8988T (cell line): ENCODE measurements at regions not wholly inside any gene's neighbourhood (a gene's known extent, or its start where the extent isn't known, plus 50 kb on each side); places are given as distances from the start of the nearest gene placed in this dataset.

ENCODE experiments used
- DNase-seq: peaks from one replicate; pipeline ENCODE4 v3.0.0; 2011

GRCh38 chr5:133905424-133905823 is 63.0 kb downstream of the C5orf15 start:
- DNase-seq = no peak

- no peak for DNase-seq
Measured at GRCh38 chr5:133904641-133905040, 63.8 kb downstream of the C5orf15 start.

GRCh38 chr5:133902511-133903118 is 65.8 kb downstream of the C5orf15 start:
- no peak for DNase-seq

- no peak for DNase-seq
Measured at GRCh38 chr5:133900534-133901270, 67.7 kb downstream of the C5orf15 start.

GRCh38 chr5:133899506-133899905 is 68.9 kb downstream of the C5orf15 start:
- no peak for DNase-seq

GRCh38 chr5:133898440-133898839 is 70.0 kb downstream of the C5orf15 start:
- DNase-seq = no peak

- DNase-seq = no peak
Measured at GRCh38 chr5:133897431-133897830, 71.0 kb downstream of the C5orf15 start.

- no peak for DNase-seq
Measured at GRCh38 chr5:133896873-133897272, 71.6 kb downstream of the C5orf15 start.

- no peak for DNase-seq
Measured at GRCh38 chr5:133895979-133896845, 72.2 kb downstream of the C5orf15 start.

GRCh38 chr5:133894143-133894542 is 74.3 kb downstream of the C5orf15 start:
- no peak for DNase-seq

- DNase-seq = no peak
Measured at GRCh38 chr5:133892774-133893173, 75.7 kb downstream of the C5orf15 start.

- no peak for DNase-seq
Measured at GRCh38 chr5:133892306-133892705, 76.1 kb downstream of the C5orf15 start.

GRCh38 chr5:133891390-133891789 is 77.0 kb downstream of the C5orf15 start:
- DNase-seq = no peak

GRCh38 chr5:133890776-133891280 is 77.6 kb downstream of the C5orf15 start:
- DNase-seq = no peak

GRCh38 chr5:133890314-133890713 is 78.1 kb downstream of the C5orf15 start:
- no peak for DNase-seq

GRCh38 chr5:133889271-133889905 is 79.0 kb downstream of the C5orf15 start:
- no peak for DNase-seq

- no peak for DNase-seq
Measured at GRCh38 chr5:133888625-133888991, 79.8 kb downstream of the C5orf15 start.

- DNase-seq = no peak
Measured at GRCh38 chr5:133885566-133885965, 82.9 kb downstream of the C5orf15 start.

- DNase-seq = no peak
Measured at GRCh38 chr5:133884569-133885311, 83.7 kb downstream of the C5orf15 start.

GRCh38 chr5:133883916-133884315 is 84.5 kb downstream of the C5orf15 start:
- DNase-seq = no peak

- no peak for DNase-seq
Measured at GRCh38 chr5:133882846-133883245, 85.6 kb downstream of the C5orf15 start.

- no peak for DNase-seq
Measured at GRCh38 chr5:133882389-133882695, 86.1 kb downstream of the C5orf15 start.
